Umbilical cord (tissue), 1 donor: ENCODE measurements at regions not wholly inside any gene's neighbourhood (a gene's known extent, or its start where the extent isn't known, plus 50 kb on each side); places are given as distances from the start of the nearest gene placed in this dataset.
"Not testable (repeated sequence)": the region's sequence is repeated elsewhere in the genome, so short reads cannot be mapped to it uniquely, and the experiment has no call there.

ENCODE experiments used
- DNase-seq: peaks from one replicate; pipeline ENCODE4 v3.0.0-alpha.2; 2015; ENCODE audit warnings: low spot score

- no peak for DNase-seq
Observed at GRCh38 chr7:148514236-148514635, 76.3 kb upstream of the C7orf33 start.

GRCh38 chr7:148515237-148515636 is 75.3 kb upstream of the C7orf33 start:
- no peak for DNase-seq

GRCh38 chr7:148515728-148516695 is 74.6 kb upstream of the C7orf33 start:
- DNase-seq = peak; percentile 10

- not testable (repeated sequence) for DNase-seq
Observed at GRCh38 chr7:148519386-148519785, 71.2 kb upstream of the C7orf33 start.

GRCh38 chr7:148521271-148521670 is 69.3 kb upstream of the C7orf33 start:
- DNase-seq = peak; percentile 27

GRCh38 chr7:148523550-148523949 is 67.0 kb upstream of the C7orf33 start:
- no peak for DNase-seq

- no peak for DNase-seq
Observed at GRCh38 chr7:148524479-148525224, 65.9 kb upstream of the C7orf33 start.

- DNase-seq = peak; percentile 67
Observed at GRCh38 chr7:148527717-148528168, 62.8 kb upstream of the C7orf33 start.

GRCh38 chr7:148535217-148535616 is 55.3 kb upstream of the C7orf33 start:
- peak; percentile 78 for DNase-seq

- no peak for DNase-seq
Observed at GRCh38 chr7:148537435-148537834, 53.1 kb upstream of the C7orf33 start.

GRCh38 chr7:148540041-148540738 is 50.4 kb upstream of the C7orf33 start:
- peak; percentile 61 for DNase-seq
